ENCODE measurements at regions not wholly inside any gene's neighbourhood (a gene's known extent, or its start where the extent isn't known, plus 50 kb on each side); places are given as distances from the start of the nearest gene placed in this dataset.
"Not testable (repeated sequence)": the region's sequence is repeated elsewhere in the genome, so short reads cannot be mapped to it uniquely, and the experiment has no call there.

DNA sequence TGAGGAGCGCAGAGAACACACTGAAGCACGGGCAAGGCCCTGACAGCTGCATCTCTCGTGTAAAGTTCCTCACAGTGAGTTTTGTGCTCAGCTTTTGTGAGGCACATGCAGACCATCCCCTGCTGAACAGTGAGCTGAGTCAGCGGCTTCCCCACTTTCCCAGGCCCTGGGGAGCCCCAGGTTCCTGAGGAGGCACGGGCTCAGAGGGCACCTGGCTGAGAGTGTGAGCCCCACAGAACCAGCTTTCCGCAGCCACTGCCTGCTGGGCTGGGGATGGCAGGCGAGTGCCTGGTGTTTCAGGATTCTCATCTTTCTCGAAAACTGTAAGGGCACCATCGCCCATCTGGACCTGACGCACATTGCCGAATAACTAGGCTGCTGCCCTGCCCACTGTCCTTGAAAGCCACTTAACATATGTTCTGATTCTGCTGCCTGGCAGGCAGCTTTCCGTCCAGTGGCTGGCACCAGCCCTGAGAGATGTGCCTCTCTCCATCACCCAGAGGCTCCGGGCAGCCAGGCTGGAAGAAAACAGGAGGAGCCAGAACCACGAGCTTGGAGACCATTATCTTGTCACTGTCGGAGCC lies 266.7 kb upstream of the FOXF1 start:
- no peak for DNase-seq

DNA sequence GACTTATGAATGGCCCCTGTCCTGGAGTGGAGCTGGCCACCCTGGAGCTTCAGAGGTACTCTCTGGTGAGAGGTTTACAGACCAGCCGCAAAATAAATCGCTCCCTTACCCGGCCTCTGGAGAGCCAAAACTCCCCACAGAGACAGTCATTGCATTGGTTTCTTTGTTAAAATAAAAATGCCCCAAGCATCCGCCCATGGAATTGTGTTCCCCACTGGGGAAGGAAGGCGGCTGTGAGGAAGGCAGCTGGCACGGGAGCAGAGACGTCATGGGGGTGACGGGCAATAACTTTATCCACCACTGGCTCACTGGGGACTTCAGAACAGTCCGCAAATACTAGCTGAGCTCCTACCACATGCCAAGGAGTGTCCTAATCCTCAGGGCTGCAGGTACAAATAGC lies 266.2 kb upstream of the FOXF1 start:
- no peak for DNase-seq

DNA sequence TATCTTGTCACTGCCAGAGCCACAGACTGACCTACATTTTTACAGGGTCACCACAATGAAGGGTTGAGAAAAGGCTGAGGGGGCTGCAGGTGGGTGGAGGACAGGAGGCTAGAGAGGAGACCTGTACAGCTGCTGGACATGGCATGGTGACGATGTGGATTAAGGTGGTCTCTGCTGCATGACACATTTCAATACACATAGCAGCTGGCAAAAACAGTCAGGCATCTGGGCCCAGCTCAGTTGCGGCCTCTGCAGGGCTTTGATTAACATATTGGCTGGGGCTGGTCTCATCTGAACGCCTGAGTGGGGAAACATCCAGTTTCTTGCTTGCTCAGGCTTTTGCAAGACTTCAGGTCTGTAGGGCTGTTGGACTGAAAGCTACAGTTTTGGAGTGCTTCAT lies 265.4 kb upstream of the FOXF1 start:
- DNase-seq, result no peak

DNA sequence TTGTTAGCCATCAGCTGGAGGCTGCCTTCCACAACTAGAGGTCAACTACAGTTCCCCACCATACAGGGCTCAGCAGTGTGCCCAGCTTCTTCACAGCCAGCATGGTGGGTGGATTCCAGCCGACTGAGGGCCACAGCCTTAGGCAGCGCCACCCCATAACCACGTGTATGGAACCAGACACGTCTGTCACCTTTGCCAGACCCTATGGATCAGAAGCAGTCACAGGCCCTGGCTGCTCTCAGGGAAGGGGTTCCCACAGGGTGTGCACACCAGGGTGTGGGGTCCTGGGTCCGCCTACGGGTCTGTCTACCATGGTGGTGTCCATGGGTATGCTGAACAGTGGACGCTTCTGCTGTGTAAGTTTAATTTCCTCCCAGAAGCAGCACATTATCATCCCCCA lies 265.0 kb upstream of the FOXF1 start:
- DNase-seq, result no peak

DNA sequence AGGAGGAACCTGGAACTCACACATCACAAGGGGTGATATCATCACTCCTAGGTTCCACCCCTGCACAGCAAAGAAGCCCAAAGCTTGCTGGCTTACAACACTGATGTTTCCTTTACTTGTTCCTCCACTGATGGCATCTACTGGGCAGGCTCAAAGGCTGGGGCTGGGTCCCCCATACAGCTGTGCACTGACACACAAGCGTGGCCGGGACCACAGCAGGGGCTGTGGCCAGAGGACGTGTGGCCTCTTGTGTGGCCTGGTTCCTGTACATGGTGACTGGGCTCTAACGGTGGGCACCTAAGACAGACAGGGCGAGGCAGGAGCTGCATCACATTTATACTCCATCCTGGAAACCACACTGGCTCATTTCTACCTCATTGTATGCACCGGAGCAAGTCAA lies 264.4 kb upstream of the FOXF1 start:
- DNase-seq, result no peak

DNA sequence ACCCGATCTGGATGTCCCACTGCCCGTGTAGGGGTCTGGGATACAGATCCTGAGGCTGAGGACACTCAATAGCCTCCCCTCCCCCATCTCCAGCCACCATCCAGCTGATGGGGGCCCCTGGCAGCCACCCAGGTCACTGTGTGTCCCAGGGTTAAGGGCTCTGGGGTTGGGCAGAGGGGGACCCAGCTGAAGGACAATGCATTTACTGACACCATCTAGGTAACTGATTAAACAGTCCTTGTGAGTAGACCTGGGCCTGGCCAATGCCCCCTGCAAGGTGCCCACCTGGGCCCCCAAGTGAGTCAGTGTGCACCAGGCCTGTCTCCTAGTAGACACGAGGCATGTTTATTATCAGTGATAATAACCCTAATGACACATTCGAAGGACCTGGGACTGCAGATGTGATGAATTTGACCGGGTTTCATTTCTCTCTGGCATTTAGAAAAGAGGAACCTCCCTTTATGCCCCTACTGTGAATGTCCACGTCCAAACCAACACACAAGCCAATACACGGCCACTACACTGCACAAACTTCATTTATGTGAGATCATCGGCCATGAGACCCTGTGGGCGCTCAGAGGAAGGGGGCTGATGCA lies 261.9 kb upstream of the FOXF1 start:
- no peak for DNase-seq

DNA sequence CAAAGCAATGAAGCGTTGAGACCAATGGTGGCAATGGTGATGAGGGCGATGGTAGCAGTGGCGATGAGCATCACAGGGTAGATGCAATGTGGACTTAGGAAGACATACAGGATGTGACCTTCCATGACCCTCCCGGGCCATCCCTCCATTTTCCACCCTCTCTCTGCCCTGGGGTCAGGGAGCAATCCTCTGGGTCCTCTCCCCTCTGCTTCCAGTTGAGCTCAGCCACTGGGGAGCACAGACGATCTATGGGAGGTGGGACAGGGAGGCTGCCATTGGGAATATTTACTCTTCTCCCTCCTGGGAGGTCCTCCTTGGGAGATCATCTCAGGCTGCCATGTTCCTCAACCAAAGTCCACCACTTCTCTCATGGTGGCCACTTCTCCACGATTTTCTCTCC lies 260.7 kb upstream of the FOXF1 start:
- no peak for DNase-seq

DNA sequence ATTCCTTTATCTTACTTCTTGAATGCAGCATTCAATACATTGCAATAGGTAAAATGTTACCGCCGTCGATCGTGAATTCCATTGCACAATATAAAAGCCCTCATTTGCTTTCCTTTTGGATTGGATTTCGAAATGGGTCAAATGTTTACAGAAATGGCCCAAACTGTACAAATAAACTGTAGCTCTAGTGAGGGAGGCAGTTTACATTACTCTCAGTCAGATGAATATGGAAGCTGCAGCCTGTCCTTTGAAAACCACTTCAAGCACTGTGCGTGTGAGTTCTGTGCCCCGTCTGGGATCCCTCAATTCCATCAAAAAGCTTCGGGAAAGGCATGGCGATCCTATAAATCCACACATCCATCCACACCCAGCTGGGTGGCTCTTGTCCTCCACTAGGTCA lies 258.6 kb upstream of the FOXF1 start:
- no peak for DNase-seq

DNA sequence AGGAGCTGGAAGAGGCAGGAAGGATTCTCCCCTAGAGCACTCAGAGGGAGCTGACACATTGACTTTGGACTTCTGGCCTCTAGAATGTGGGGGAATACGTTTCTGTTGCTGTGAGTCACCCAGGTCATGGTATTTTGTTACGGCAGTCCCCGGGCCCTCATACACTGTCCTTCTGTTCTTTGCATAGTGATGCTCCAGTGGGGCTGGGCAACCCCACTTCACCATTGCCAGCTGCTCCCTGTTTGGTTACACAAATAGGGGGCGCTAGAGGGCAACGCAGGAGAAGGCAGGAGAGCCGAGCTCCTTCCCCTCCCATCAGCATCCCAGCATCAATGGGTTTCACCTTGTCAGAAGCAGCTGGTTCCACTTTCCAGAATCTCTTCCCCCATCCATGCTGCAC lies 257.7 kb upstream of the FOXF1 start:
- peak in 1 of 2 donors; percentile 7 for DNase-seq

DNA sequence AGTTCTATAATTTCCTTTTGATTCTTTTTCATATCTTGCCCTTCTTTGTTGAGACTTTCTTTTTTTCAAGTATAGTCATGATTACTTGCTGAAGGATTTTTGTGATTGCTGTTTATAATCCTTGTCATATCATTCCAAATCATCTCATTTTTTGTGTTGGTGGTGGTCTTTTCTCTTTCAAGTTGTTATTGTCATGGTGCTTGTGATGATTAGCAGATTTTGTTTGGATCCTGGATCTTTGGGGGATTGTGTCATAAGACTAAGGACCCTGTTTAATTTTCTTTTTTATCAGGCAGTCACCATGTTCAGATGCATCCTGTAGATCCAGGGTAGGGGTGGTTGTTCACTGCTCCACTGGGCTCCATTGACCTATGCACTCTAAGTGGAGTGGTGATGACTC lies 254.4 kb upstream of the FOXF1 start:
- DNase-seq, result no peak

DNA sequence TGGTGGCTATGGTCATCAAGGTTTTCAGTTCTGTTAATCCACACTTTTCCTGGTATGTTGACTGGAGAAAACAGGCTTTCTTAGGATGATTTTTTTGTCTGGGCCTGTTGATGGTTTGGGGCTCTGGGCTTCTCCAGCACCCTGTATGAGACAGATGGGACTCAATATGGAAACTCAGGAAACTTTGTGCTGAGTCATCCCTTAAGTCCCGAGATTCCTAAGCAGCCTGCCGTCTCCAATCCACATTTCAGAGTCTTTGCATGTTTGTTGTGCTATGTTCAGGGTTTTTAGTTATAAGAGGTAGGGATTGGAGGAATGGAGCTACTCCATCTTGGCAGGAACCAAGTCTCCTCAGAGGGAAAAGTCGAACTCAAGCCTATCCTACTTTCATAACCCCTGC lies 253.3 kb upstream of the FOXF1 start:
- DNase-seq, result no peak

DNA sequence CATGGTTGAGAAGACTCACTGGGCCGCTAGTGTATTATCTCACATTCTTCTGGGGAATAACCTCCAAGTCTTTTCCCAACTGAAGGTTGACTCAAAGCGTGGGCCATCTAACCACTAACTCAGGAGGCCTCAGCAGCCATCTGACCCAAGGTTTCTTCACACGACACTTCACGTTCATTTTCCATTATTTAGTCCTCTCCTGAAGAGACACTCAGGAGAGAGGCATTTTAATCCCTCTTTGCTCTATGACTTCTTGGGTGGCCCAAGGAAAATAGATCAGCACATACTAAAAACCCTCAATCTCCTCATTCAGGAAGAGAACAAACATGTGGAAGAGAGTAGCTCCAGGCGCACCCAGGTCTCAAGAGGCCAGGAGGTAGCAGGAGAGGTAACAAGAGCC lies 252.8 kb upstream of the FOXF1 start:
- no peak for DNase-seq

DNA sequence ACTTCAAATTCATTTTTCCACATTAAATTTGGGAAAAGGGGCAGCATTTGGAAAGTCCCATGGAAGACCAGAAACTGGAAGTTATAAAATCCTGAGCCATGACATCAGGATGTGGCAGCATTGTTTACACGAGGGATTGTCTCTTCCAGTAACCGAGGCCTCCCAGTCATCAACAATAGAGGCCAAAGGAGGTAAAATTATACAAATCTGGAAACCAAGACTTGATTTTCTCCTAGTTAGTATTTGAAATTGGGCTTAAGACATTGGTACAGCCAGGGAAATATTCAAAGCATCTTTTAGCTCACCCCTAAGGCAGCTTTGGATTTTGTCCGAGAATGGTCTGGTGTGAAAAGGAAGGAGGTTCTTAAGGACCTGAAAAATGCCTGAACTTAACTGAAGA lies 251.6 kb upstream of the FOXF1 start:
- no peak for DNase-seq

DNA sequence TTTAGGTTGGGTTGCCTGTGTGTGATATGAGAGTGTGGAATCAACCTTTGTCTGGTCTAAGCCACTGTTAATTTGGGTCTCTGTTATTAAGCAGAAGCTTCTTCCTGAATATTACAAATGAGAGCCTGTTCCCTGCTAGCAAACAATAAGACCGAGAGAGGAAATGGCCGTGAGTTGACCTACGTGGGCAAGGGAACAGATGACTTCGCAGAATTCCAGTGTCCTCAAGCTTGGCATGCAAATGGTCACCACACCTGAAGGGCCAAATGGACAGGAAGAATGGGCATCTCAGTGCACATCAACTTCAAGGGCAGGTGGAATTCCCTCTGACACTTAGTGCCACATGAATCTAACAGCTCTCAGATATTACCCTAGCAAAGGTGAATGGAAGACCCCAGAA lies 250.8 kb upstream of the FOXF1 start:
- no peak for DNase-seq

DNA sequence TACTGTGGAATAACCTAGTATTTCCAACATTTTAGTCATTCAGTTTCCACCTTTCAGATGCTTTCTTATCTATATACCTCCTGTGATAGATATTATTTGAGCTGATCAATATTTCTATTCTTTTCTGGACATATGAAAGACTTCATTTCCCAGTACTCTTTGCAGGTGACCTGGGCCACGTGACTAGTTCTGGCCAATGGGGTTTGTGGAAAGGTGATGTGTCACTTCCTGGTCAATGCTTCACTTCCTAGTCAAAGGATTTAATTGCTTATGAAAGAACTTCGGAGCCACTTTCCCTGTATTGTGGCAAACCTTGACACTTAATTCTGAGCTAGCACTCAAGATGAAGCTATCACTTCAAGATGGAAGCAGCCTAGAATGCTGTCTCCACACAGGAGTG lies 248.9 kb upstream of the FOXF1 start:
- DNase-seq, result no peak

DNA sequence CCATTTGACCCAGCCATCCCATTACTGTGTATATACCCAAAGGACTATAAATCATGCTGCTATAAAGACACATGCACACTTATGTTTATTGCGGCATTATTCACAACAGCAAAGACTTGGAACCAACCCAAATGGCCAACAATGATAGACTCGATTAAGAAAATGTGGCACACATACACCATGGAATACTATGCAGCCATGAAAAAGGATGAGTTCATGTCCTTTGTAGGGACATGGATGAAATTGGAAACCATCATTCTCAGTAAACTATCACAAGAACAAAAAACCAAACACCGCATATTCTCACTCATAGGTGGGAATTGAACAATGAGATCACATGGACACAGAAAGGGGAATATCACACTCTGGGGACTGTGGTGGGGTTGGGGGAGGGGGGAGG lies 242.7 kb upstream of the FOXF1 start:
- not testable (repeated sequence) for DNase-seq

DNA sequence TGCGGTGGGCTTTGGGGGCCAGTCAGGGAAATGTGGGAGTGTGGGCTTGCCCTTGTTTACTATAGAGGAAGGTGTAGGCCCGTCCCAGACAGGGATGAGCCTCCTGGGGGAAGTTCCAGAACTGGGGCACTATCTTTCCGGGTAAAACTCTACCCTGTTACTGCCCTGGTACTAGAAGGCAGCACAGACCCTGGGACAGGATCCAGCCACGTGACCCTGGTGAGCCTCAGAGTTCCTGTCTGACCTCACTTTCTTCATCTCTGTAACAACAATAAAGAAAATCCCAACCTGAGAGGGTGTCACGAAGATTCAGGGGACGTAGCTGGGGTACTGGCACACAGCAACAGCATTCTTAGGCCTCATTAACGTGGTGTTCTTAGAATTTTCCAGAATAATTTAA lies 239.6 kb upstream of the FOXF1 start:
- no peak for DNase-seq

DNA sequence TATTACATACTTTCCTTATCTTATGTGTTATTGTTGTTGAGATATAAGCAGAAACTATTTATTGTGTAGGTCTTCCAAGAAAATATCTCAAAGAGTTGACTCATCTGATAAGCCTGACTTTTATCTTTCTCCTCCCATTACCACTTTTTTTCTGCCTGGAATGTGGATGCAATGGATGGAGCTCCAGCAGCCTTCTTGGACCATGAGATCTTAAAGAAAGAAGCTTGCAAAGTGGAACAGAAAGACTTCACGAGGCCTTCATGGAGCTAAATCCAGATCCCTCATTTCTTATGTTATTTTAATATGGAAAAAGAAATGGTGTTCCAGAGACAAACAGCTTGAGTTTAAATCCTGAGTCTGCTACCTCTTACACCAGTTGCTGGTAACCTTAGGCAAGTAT lies 237.6 kb upstream of the FOXF1 start:
- DNase-seq, result no peak

DNA sequence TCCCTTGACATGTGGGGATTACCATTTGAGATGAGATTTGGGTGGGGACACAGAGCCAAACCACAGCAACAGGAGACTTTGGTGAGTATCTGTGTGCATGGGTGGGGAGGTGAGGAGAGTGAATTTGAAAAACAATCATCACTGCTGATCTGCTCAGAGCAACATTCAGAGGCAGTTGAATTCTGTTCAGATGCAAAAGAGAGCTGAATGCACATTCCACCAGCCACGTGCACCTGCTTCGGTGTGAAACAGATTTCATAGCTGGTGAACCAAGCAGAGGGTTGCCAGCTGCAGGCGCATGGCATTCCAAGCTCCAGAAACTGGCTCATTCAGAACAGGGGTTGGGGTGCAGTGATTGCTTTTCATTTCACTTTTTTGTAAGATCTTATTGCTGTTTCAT lies 233.1 kb upstream of the FOXF1 start:
- DNase-seq, result no peak

DNA sequence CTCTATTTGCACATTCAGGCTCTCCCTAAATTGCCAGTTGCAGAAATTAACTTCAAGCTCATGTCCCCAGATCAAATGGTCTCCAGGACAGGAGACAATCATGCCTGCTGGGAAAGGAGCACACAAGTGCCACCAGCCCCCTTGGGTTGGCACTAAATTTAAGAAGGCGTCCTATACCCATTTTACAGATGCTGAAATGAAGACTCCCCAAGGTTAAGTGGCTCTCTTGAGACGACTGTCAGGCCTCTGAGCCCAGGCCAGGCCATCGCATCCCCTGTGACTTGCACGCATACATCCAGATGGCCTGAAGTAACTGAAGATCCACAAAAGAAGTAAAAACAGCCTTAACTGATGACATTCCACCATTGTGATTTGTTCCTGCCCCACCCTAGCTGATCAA lies 232.5 kb upstream of the FOXF1 start:
- DNase-seq, result not testable (repeated sequence)

DNA sequence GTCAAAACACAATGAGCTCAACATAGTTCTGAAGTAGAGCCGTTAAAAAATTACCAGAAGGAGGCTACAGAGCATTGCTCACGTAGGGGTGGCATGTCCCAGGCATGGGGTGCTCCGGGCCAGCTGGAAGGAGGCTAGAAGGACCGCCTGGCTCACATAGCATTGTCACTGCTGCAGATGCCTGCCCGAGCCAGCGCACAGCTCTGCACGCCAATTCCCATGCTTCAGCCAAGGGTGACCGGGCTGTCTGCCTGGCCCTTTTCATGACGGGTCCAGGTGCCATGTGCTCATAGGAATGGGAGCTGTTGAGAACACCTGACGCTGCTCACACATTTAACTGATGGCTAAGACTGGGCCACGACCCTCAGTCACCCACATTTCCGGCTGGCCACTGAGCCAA lies 228.9 kb upstream of the FOXF1 start:
- no peak for DNase-seq

DNA sequence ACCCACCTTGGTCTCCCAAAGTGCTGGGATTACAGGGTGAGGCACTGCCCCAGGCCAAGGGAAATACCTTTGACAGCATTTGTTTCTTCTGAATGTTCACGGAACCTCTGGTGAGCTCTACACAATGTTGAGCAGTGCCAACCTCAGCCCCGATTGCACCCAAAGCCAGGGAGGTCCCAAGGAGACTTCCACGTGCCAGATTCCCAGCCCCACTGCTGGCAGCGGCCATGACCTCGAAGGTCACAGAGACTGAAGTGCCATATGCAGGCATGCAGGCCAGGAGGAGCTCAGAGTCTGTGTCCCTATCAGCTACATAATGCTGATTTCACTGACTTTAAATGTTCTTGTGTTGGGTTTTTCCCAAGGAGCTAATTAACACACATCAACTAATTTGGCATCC lies 226.4 kb upstream of the FOXF1 start:
- DNase-seq, result no peak

DNA sequence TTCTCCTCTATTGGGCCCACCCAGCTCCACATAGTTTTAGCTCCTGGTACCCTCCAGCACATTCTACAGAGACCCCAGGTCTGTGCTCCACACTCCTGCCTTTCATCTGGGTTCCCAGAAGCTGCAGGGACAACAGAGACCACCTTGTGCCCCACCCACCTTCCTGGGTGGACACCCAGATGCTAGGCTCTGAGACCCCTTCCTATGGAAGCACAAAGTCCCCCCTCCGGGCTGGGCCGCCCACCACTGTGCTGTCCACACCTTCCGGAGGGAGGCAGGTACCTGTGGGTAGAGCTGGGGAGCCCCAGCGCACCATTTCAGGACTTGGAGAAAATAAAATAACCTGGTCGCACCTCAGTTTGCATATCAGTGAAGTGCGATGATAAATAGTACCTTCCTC lies 224.9 kb upstream of the FOXF1 start:
- no peak for DNase-seq

DNA sequence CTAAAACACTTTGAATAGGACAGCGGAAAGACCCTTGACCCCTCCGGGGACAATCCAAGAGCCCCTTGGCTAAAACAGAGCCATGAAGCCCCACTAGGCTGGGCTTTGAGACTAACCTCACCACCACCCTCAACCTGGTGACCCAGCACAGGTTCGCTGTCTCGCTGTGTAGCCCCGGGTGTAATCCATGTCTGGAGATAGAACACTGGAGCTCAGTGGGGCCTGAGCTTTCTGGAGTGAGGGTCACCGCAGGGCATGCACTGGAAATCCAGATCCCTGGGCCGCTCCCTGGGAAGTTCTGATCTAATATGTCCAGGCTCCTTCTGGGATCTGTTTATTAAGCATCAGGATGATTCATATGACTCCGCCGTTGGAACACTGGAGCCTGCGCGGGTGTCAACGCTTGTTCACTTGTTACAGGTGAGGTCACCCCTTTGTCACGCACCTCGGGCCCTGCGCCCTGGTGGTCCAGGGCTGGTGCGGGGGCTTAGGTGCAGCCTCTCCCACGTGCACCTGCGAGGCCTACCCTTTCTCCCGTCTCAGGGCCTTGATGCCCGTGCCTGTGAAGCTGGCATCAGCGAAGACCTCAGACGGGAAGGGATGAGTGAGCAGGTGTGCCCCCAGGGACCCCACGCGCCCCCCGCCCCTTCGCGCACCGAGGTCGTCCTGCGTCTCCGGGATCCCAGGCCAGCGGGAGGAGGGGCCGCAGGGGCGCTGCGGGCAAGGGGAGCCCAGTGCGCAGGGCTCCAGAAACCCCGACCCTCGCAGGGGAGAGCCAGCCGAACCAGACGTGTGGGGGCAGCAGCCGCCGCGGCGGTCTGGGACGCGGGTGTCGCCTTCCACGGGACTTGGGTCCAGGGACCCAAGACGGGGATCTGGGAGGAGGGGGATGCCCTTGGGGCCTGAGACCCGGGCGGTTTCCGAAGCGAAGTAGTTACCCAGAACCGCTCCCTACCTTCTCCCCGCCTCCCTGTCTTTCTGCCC lies 224.1 kb upstream of the FOXF1 start:
- no peak for DNase-seq

All from inflammatory macrophage treated with lipopolysaccharide for 1 hour (primary cell).